Breast epithelium (tissue), 3 donors: ENCODE measurements at regions not wholly inside any gene's neighbourhood (a gene's known extent, or its start where the extent isn't known, plus 50 kb on each side); places are given as distances from the start of the nearest gene placed in this dataset.

Source experiments
- CTCF ChIP-seq, 3 donors: fragments of 450-650 bp; IDR thresholded peaks; one replicate each; pipeline ENCODE4 v1.5.1; 2016 to 2017; ENCODE audit warnings: antibody characterized with exemption in 3 of 3, mild to moderate bottlenecking in 3 of 3, moderate library complexity in 3 of 3
- POLR2A ChIP-seq: fragments of 450-650 bp; IDR thresholded peaks from one replicate; pipeline ENCODE4 v1.6.1; 2016; ENCODE audit warnings: antibody characterized with exemption, mild to moderate bottlenecking, moderate library complexity
- POLR2AphosphoS5 ChIP-seq, 3 donors: sonication (generic); formaldehyde crosslinking; IDR thresholded peaks; one replicate each; pipeline ENCODE4 v1.6.1; 2017; ENCODE audit warnings: antibody characterized with exemption in 3 of 3

GRCh38 chrX:120731386-120731785, 101.5 kb upstream of the C1GALT1C1 start:
- no peak for TF ChIP-seq CTCF (IDR thresholded peaks at IDR 0.05)
- TF ChIP-seq POLR2A: no peak
- no peak for TF ChIP-seq POLR2AphosphoS5 (IDR thresholded peaks at IDR 0.05)
